Keratinocyte (primary cell): ENCODE measurements at regions not wholly inside any gene's neighbourhood (a gene's known extent, or its start where the extent isn't known, plus 50 kb on each side); places are given as distances from the start of the nearest gene placed in this dataset.

Experiments
- DNase-seq: peaks from one replicate; pipeline ENCODE4 v3.0.0-alpha.2; 2011; ENCODE audit warnings: low read depth, missing footprints, low spot score
- FAIRE-seq: peaks from 2 replicates; lab custom pipeline; 2011; peaks lifted over from hg19 to GRCh38; lab: Jason Lieb, UNC
- H2AFZ ChIP-seq: 2 replicates; pipeline ENCODE4 v1.6.0; 2012; ENCODE audit warnings: low read length, control low read depth, inconsistent platforms; ENCODE audit not compliant: control insufficient read depth
- H3K27ac ChIP-seq: 2 replicates; pipeline ENCODE4 v1.5.1; 2011; ENCODE audit warnings: low read length; ENCODE audit not compliant: control insufficient read depth, insufficient read depth
- H3K27me3 ChIP-seq: 3 replicates; pipeline ENCODE4 v1.6.0; 2011; ENCODE audit warnings: low read length; ENCODE audit not compliant: control insufficient read depth, insufficient read depth; ENCODE audit errors: extremely low read depth
- H3K36me3 ChIP-seq, 2 experiments: 2 replicates in 1 of 2; 3 replicates in 1 of 2; pipeline ENCODE4 v1.5.1; 2011; ENCODE audit warnings: low read length in 2 of 2, mild to moderate bottlenecking in 1 of 2; ENCODE audit not compliant: control insufficient read depth in 2 of 2, insufficient read depth in 2 of 2; ENCODE audit errors: extremely low read depth in 1 of 2
- H3K4me1 ChIP-seq: 3 replicates; pipeline ENCODE4 v1.5.1; 2011; ENCODE audit warnings: low read length; ENCODE audit not compliant: control insufficient read depth, insufficient read depth; ENCODE audit errors: extremely low read depth
- H3K4me2 ChIP-seq: 3 replicates; pipeline ENCODE4 v1.6.0; 2011; ENCODE audit warnings: low read depth, low read length; ENCODE audit not compliant: control insufficient read depth, insufficient read depth; ENCODE audit errors: extremely low read depth
- H3K4me3 ChIP-seq, 3 experiments: fragments of 200-600 bp in 1 of 3; sonication (generic) in 1 of 3; 2 replicates in 2 of 3; 3 replicates in 1 of 3; pipeline ENCODE4 v1.5.1; 2011 to 2016; ENCODE audit warnings: low read length in 3 of 3, mild to moderate bottlenecking in 3 of 3, control low read depth in 2 of 3, inconsistent platforms in 1 of 3, low read depth in 1 of 3, mixed read lengths in 1 of 3, mixed run types in 1 of 3, moderate library complexity in 1 of 3; ENCODE audit not compliant: control insufficient read depth in 2 of 3, insufficient read depth in 2 of 3; ENCODE audit errors: extremely low read depth in 1 of 3
- H3K79me2 ChIP-seq: 2 replicates; pipeline ENCODE4 v1.6.0; 2012; ENCODE audit warnings: low read length; ENCODE audit not compliant: control insufficient read depth, insufficient read depth
- H3K9ac ChIP-seq: 3 replicates; pipeline ENCODE4 v1.6.0; 2011; ENCODE audit warnings: low read length; ENCODE audit not compliant: control insufficient read depth, insufficient read depth; ENCODE audit errors: extremely low read depth
- H3K9me1 ChIP-seq: 3 replicates; pipeline ENCODE4 v1.6.0; 2011; ENCODE audit warnings: low read length; ENCODE audit not compliant: control insufficient read depth, insufficient read depth; ENCODE audit errors: extremely low read depth
- H3K9me3 ChIP-seq: 2 replicates; pipeline ENCODE4 v1.5.1; 2012; ENCODE audit warnings: low read depth, low read length; ENCODE audit not compliant: control insufficient read depth
- H4K20me1 ChIP-seq: 3 replicates; pipeline ENCODE4 v1.6.0; 2011; ENCODE audit warnings: low read length; ENCODE audit not compliant: control insufficient read depth, insufficient read depth; ENCODE audit errors: extremely low read depth
- CTCF ChIP-seq, 3 experiments: IDR thresholded peaks in 1 of 3; conservative IDR thresholded peaks in 1 of 3; optimal IDR thresholded peaks in 1 of 3; 2 replicates in 2 of 3; 3 replicates in 1 of 3; pipeline versions ENCODE3 to v1.5.1; 2011; ENCODE audit warnings: low read length in 3 of 3, mild to moderate bottlenecking in 3 of 3, moderate library complexity in 2 of 3, control low read depth in 1 of 3, inconsistent platforms in 1 of 3; ENCODE audit not compliant: insufficient read depth in 2 of 3; ENCODE audit errors: extremely low read depth in 1 of 3
- EZH2 ChIP-seq: IDR thresholded peaks from one replicate; pipeline ENCODE4 v1.6.1; 2012; ENCODE audit warnings: inconsistent platforms, mild to moderate bottlenecking, low read length, moderate library complexity
- dilution Hi-C: fragments of 300-500 bp; cut with MboI; formaldehyde crosslinking; loops from one replicate; pipeline ENCODE4 v1.7.0; 2020; ENCODE audit warnings: low sequenced_read_pairs; ENCODE audit not compliant: extremely low pct_ligation_motif_present

GRCh38 chr2:37833423-37833822 is 91.7 kb upstream of the RMDN2 start:
- no peak overlapping the region for H3K9ac ChIP-seq
- H3K79me2 ChIP-seq, result no peaks in the 10 kb centered on the region
- no peaks in the 10 kb centered on the region for H3K9me3 ChIP-seq
- no peaks in the 10 kb centered on the region for H3K9me1 ChIP-seq
- H3K4me3 ChIP-seq, result no peak overlapping the region
- TF ChIP-seq EZH2, result no peak
- no peak for TF ChIP-seq CTCF (optimal IDR thresholded peaks at IDR 0.05 in 1 of 3, IDR thresholded peaks at IDR 0.05 in 1 of 3, conservative IDR thresholded peaks at IDR 0.05 in 1 of 3; ENCODE audit: extremely low read depth in 1 of 3, insufficient read depth in 2 of 3, low read length in 3 of 3)
- no peaks in the 10 kb centered on the region for H3K27me3 ChIP-seq
- dilution Hi-C loops, result no loop called here
- no peaks in the 10 kb centered on the region for H4K20me1 ChIP-seq
- no peaks in the 10 kb centered on the region for H3K36me3 ChIP-seq
- no peak overlapping the region for H2AFZ ChIP-seq
- no peaks in the 10 kb centered on the region for H3K4me1 ChIP-seq
- H3K4me2 ChIP-seq, result no peak overlapping the region
- FAIRE-seq (no peak), DNase-seq (no peak)
- H3K27ac ChIP-seq, result no peak overlapping the region

- no peak overlapping the region for H3K4me3 ChIP-seq
- H3K27me3 ChIP-seq, result no peaks in the 10 kb centered on the region
- H4K20me1 ChIP-seq, result no peaks in the 10 kb centered on the region
- no peaks in the 10 kb centered on the region for H3K9me3 ChIP-seq
- H3K9ac ChIP-seq, result no peak overlapping the region
- FAIRE-seq, result no peak
- no peak overlapping the region for H3K27ac ChIP-seq
- H3K36me3 ChIP-seq, result no peaks in the 10 kb centered on the region
- no peaks in the 10 kb centered on the region for H3K4me1 ChIP-seq
- DNase-seq, result no peak
- no peaks in the 10 kb centered on the region for H3K9me1 ChIP-seq
- H3K79me2 ChIP-seq, result no peaks in the 10 kb centered on the region
- no peak overlapping the region for H3K4me2 ChIP-seq
- TF ChIP-seq CTCF (optimal IDR thresholded peaks at IDR 0.05 in 1 of 3, IDR thresholded peaks at IDR 0.05 in 1 of 3, conservative IDR thresholded peaks at IDR 0.05 in 1 of 3; ENCODE audit: extremely low read depth in 1 of 3, insufficient read depth in 2 of 3, low read length in 3 of 3) (no peak), EZH2 (no peak)
- dilution Hi-C loops, result no loop called here
- no peak overlapping the region for H2AFZ ChIP-seq
Observed at GRCh38 chr2:37836270-37836669, 88.8 kb upstream of the RMDN2 start.
